DND-41 (cell line): ENCODE measurements at regions not wholly inside any gene's neighbourhood (a gene's known extent, or its start where the extent isn't known, plus 50 kb on each side); places are given as distances from the start of the nearest gene placed in this dataset.

Source experiments
- ATAC-seq: fragments of 200-7000 bp; cut with Tn5 transposase; 3 replicates; pipeline ENCODE4 v1.9.1; 2021; ENCODE audit warnings: low read depth; ENCODE audit not compliant: insufficient read depth
- DNase-seq: peaks from one replicate; pipeline ENCODE4 v3.0.0-alpha.2; 2020
- H2AFZ ChIP-seq: 2 replicates; pipeline ENCODE4 v1.6.0; 2012; ENCODE audit warnings: low read depth, low read length
- H3K27ac ChIP-seq: 2 replicates; pipeline ENCODE4 v1.5.1; 2012; ENCODE audit warnings: low read length, inconsistent platforms
- H3K27me3 ChIP-seq: fragments of 200-600 bp; sonication (generic); 2 replicates; pipeline ENCODE4 v1.6.0; 2012; ENCODE audit warnings: low read length, mild to moderate bottlenecking, inconsistent platforms; ENCODE audit not compliant: insufficient read depth, poor library complexity
- H3K36me3 ChIP-seq: 2 replicates; pipeline ENCODE4 v1.5.1; 2012; ENCODE audit warnings: low read length, inconsistent platforms; ENCODE audit not compliant: insufficient read depth
- H3K4me1 ChIP-seq: 2 replicates; pipeline ENCODE4 v1.5.1; 2012; ENCODE audit warnings: mild to moderate bottlenecking, low read length; ENCODE audit not compliant: insufficient read depth
- H3K4me2 ChIP-seq: 2 replicates; pipeline ENCODE4 v1.6.0; 2012; ENCODE audit warnings: mild to moderate bottlenecking, moderate library complexity, low read length, inconsistent platforms; ENCODE audit not compliant: insufficient read depth
- H3K4me3 ChIP-seq, 2 experiments: fragments of 200-600 bp in 1 of 2; shearing (Covaris generic) in 1 of 2; 2 replicates each; pipeline ENCODE4 v1.5.1; 2012 to 2016; ENCODE audit warnings: inconsistent platforms in 2 of 2, low read length in 2 of 2, mild to moderate bottlenecking in 2 of 2, low read depth in 1 of 2, moderate library complexity in 1 of 2
- H3K79me2 ChIP-seq: 2 replicates; pipeline ENCODE4 v1.6.0; 2012; ENCODE audit warnings: low read length, inconsistent platforms; ENCODE audit not compliant: insufficient read depth
- H3K9ac ChIP-seq: 2 replicates; pipeline ENCODE4 v1.6.0; 2012; ENCODE audit warnings: low read depth, mild to moderate bottlenecking, inconsistent platforms, low read length, moderate library complexity
- H3K9me3 ChIP-seq: 2 replicates; pipeline ENCODE4 v1.5.1; 2012; ENCODE audit warnings: low read length, moderate library complexity, mild to moderate bottlenecking, inconsistent platforms; ENCODE audit not compliant: insufficient read depth, severe bottlenecking
- H4K20me1 ChIP-seq: 2 replicates; pipeline ENCODE4 v1.6.0; 2012; ENCODE audit warnings: low read length; ENCODE audit not compliant: insufficient read depth
- CTCF ChIP-seq: IDR thresholded peaks from 2 replicates; pipeline ENCODE4 v1.5.1; 2012; ENCODE audit warnings: borderline replicate concordance, low read length, moderate library complexity, mild to moderate bottlenecking; ENCODE audit not compliant: poor library complexity, severe bottlenecking; ENCODE audit errors: extremely low read depth
- EZH2 ChIP-seq: IDR thresholded peaks from 3 replicates; pipeline ENCODE4 v1.6.1; 2012; ENCODE audit warnings: borderline replicate concordance, low read depth, mild to moderate bottlenecking, moderate library complexity, low read length, inconsistent platforms; ENCODE audit not compliant: severe bottlenecking

- Histone ChIP-seq H3K4me2 (no peak overlapping the region), H3K9ac (no peak overlapping the region), H3K4me1 (no peaks in the 10 kb centered on the region), H3K27ac (no peak overlapping the region), H3K4me3 (no peak overlapping the region), H3K36me3 (no peaks in the 10 kb centered on the region), H4K20me1 (no peaks in the 10 kb centered on the region), H3K79me2 (no peaks in the 10 kb centered on the region), H2AFZ (no peak overlapping the region), H3K9me3 (no peaks in the 10 kb centered on the region), H3K27me3 (no peaks in the 10 kb centered on the region)
- no peak for DNase-seq
- no peak for ATAC-seq
- TF ChIP-seq EZH2 (no peak), CTCF (no peak)
Observed at GRCh38 chr12:98417266-98417665, 98.1 kb upstream of the TMPO start.

- ATAC-seq (no peak), DNase-seq (no peak)
- no peaks in the 10 kb centered on the region for H3K9me3 ChIP-seq
- H3K4me3 ChIP-seq: no peak overlapping the region
- no peaks in the 10 kb centered on the region for H3K4me1 ChIP-seq
- no peaks in the 10 kb centered on the region for H3K79me2 ChIP-seq
- H3K27ac ChIP-seq: no peak overlapping the region
- no peaks in the 10 kb centered on the region for H3K27me3 ChIP-seq
- no peak for TF ChIP-seq CTCF
- no peak for TF ChIP-seq EZH2
- no peak overlapping the region for H3K4me2 ChIP-seq
- H4K20me1 ChIP-seq: no peaks in the 10 kb centered on the region
- no peaks in the 10 kb centered on the region for H3K36me3 ChIP-seq
- H2AFZ ChIP-seq: no peak overlapping the region
- no peak overlapping the region for H3K9ac ChIP-seq
Observed at GRCh38 chr12:98418357-98419075, 96.9 kb upstream of the TMPO start.

GRCh38 chr12:98419081-98419794, 96.2 kb upstream of the TMPO start:
- Histone ChIP-seq H3K4me1 (no peaks in the 10 kb centered on the region), H3K4me2 (no peak overlapping the region), H3K36me3 (no peaks in the 10 kb centered on the region), H3K27ac (no peak overlapping the region), H3K27me3 (no peaks in the 10 kb centered on the region), H3K79me2 (no peaks in the 10 kb centered on the region), H2AFZ (no peak overlapping the region), H4K20me1 (no peaks in the 10 kb centered on the region), H3K9ac (no peak overlapping the region), H3K4me3 (no peak overlapping the region), H3K9me3 (no peaks in the 10 kb centered on the region)
- TF ChIP-seq CTCF (no peak), EZH2 (no peak)
- DNase-seq (no peak), ATAC-seq (no peak)
